GM19463 (cell line): ENCODE measurements at regions not wholly inside any gene's neighbourhood (a gene's known extent, or its start where the extent isn't known, plus 50 kb on each side); places are given as distances from the start of the nearest gene placed in this dataset.

ENCODE experiments used
- ATAC-seq: cut with Tn5 transposase; IDR thresholded peaks from one replicate; pipeline ENCODE4 v1.9.1; 2021; ENCODE audit warnings: mild to moderate bottlenecking, moderate library complexity; ENCODE audit not compliant: unreplicated experiment

DNA sequence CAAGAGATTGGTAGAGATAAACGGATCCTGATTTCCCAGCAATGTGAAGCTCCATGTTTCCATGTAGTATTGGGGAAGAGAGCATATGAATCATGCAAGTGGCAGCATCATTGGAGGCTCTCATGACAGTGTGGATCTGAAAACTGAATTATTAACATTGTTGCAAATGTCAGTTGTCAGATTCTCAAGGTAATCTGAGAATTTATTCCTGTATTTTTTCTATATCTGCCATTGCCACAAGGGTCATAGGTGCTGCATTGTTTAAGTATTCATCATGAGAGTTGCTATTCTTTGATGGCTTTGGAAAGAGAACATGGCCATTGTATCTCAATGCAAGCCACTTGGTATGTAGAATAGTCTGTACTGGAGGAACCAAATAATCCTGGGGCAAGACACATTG is 1217.0 kb upstream of the ZEB2 start:
- no peak for ATAC-seq

DNA sequence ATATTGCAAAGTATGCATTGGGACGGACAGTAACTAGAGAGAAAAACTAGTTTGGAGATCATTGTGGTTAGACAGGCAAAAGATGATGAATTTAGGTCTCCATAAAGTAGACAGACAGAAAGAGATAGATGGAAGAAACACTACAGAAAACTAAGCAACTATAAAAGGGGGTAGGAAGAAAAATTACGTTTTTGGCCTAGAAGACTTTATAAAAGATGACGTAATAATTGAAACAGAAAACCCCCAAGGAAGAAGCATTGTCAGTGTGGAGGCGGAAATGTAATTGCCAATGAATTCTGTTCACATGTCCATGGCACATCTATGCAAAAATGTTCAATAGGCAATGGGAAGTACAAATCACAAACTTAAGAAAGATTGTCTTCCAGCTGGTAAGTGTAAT is 1211.5 kb upstream of the ZEB2 start:
- no peak for ATAC-seq

DNA sequence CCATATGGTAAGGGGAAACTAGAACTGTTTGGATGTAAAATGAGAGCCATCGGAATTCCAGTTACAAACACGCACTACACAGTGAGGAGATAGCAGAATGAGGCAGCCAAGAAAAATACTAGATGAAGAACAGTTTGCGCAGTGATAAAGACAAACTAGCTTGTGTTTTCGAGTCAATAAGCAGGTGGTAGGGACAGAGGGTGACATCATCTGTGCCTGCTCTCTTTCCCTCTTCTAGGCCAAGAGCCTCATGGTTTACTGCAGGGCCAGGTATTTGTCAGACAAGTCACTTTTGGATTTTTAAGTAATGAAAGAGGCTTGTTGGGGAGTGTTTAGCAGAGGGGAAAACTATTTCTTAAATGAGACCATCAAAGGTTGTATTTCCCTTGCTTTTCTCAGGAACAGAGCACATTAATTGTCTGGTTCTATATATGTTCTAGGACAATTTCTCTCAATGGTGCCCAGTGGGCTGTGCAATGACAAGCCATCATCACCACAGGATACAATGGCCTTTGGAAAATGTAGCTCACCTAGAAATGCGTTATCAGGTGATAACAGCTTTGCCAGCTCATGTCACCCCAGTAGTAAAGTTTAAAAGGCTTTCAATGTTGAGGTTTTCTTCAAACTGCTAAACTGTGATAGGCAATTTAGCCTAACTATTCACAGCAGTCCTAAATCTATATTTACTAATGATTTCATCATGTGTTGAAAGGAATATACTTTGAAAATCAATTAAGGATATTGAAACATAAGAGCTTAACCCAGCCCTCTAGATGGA is 1210.3 kb upstream of the ZEB2 start:
- ATAC-seq = no peak

DNA sequence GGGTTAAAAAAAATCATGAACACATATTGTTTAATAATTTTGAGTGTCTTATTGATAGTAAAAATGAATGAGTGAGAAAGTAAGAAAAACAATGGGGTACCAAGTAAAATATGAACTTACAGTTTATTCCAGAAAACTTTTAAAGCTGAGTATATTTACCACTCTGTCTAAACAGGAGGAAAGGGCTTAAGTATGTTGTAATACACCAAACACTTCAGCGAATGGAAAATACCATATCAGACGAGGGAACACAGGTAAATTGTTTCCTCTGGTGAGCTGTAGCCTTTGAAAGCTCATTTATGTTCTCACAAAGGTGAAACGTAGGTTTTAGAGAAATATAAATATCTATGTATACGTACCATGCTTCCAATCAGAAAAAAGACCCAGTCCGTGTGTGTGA is 1209.6 kb upstream of the ZEB2 start:
- no peak for ATAC-seq

DNA sequence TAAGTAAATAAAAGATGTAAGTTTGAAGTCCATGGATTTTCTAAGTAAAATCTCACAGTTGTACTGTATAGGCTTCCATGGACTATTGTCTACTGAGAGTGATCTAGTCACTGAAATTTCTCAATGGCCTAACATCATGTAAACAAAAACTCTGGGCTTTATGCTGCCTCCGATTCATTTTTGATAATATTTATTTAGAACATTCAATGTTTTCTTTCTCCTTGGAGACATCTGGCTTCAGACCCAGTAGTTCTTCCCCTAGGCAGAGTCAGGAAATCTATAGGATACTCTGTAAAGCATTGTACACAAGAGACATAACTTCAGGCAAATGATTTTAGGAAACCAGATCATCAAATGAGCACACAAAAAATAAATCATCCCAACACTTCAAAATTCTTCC is 1208.6 kb upstream of the ZEB2 start:
- no peak for ATAC-seq

DNA sequence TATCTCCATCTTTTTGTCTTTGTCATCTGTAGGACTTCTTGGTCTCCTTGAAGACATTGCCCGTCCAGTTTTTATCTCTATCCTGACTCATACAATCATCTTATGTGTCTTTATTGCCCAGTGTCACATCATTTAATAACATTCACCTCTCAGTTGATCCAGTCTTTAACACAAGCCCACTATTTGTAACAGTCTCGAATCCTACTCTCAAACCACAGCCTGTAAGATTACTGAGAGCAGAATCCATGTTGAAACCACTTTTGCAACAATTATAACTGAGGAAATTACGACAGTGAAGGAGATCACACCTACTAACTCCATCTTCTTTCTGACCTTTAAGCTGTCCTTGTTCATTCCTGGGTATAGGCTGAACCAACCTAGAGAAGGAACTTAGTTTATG is 1206.0 kb upstream of the ZEB2 start:
- no peak for ATAC-seq

DNA sequence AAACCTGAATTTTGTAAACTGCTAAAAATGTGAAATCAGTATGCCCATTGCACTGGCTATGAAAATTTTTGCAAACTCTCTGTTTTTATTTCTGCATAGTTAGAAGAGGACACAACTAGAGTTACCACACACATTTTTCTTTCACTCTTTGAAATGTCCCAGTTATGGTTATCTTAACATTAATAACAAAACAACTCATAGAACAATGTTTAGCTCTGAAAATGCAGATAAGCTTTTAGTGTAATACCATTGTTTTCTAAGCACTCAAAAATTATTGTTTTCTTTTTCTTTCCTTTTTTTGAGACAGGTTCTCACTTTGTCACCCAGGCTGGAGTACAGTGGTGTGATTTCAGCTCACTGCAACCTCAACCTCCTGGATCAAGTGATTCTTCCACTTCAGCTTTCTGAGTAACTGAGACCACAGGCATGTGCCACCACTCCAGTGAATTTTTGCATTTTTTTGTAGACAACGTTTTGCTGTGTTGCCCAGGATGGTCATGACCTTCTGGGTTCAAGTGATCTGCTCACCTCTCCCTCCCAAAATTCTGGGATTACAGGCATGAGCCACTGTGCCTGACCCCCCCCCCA is 1204.5 kb upstream of the ZEB2 start:
- no peak for ATAC-seq

DNA sequence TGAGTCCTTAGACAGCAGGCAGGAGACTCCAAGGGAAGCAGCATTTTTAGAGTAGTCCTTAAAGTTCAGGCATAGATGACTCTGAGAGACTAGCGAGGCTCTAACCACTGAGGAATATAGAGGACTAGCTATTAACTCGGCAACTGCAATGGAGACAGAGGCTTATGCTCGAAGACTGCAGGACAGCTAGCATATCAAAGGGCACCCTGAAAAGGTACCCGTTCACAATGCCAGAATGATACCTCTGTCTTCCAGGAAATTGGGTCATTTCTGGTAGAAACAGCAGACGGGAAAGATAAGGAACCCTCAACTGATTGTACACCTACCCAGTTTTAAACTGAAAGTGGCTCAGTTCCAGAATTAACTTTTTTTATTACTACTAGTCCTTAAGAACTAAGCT is 1204.0 kb upstream of the ZEB2 start:
- no peak for ATAC-seq

DNA sequence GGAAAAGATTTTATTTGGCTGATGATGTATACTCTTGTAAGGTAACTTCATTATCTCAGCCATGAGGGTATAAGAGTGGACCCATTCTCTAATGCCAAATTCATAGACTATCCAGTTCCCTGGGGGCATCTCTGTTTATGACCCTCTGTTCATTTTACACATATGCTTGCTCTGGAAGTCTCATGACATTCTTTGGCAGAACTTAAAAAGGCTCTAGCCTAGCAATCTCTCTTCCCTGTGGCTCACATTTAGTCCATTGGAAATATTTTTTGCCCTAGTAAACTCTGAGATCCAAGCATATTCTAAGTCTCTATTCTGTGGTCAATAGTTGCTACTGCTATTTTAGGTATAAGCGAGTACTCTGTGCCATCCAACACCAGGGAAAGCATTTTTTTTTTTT is 1201.8 kb upstream of the ZEB2 start:
- no peak for ATAC-seq

DNA sequence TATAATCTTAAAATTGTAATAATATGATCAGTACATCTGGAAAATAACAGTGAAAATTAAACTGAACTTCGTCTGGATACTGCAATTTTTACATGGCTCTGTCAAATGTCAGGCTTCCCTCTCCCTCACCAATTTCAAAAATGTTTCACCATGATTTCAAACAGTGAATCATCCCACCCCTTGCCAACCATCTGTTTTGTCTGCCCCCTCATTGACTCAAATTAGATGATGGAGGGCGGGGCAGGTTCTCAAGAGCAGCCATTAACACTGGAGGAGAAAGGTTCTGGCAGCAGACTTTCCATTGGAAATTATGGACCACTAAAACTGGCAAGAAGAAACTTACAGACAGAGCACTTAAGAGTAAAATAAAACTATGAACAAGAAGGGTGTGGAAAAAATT is 1195.7 kb upstream of the ZEB2 start:
- ATAC-seq = no peak

DNA sequence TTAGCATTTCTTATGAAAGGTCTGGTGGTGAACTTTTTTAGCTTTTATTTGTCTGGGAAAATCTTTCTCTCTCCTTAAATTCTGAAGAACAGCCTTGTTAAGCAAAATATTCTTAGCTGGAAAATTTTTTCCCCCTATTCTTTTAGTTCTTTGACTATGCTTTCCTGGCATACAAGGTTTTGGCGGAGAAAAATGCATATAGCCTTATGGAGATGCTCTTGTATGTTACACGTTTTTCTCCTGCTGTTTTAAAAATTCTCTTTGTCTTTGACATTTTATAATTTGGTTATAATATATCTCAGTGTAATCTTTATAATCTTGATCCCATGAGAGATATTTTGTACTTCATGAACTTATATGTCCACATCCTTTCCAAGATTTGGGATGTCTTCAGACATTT is 1190.4 kb upstream of the ZEB2 start:
- ATAC-seq = no peak

DNA sequence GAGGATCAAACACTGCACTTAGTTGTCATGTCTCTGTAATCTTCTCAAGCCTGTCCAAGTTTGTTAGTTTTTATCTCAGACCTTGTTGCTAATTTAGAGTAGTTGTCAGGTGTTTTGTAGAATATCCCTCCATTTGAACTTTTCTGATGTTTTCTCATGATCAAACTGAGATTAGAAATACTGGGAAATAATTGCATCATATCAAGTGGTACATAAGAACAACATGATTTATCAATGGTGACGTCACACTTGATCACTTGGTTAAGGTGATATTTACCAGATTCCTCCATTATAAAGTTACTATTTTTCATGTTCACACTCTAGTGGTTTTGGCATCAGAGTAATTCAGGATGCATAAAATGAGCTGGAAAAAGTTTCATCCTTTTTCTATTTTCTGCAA is 1182.4 kb upstream of the ZEB2 start:
- ATAC-seq = no peak

DNA sequence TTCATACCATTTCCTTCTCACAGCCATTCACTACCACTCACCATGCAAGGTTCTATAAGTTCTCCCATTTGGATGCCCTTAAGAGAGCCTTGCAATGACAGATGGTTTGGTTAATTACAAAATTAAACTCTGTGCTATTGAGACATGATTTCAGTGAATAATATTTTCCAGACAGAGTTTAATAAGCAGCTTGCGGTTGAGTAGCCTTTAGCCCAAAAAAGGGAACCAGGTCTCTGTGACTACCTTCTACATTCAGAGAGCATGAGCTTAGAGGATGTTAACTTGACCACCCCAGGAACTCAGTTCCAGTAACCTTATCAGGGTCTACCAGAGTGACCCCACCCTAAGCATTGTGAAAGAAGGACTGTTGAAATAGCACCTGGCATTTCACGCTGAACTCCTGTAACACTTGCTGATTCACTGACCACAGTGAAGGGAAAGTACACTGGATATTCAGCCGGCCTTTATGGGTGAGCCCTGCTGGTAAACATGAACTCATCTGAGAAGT is 1173.1 kb upstream of the ZEB2 start:
- ATAC-seq = peak; percentile 90

DNA sequence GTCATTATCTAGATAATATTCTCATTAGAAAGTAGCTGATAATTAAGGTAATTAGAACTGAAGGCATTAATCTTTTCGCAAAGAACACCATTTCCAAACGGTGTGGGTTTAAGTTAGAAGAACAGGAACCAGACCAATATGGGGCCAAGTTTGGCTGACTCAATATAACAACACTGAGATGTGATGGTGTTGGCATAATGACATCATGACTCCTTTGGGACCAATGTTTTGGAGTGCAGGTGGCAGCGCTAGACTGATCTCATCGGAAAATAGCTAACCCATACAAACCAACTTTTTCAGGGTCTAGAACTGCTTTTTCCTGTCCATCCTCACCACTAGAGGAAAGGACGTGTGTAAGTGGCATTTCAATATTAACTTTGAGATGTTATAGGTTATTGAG is 1171.7 kb upstream of the ZEB2 start:
- no peak for ATAC-seq

DNA sequence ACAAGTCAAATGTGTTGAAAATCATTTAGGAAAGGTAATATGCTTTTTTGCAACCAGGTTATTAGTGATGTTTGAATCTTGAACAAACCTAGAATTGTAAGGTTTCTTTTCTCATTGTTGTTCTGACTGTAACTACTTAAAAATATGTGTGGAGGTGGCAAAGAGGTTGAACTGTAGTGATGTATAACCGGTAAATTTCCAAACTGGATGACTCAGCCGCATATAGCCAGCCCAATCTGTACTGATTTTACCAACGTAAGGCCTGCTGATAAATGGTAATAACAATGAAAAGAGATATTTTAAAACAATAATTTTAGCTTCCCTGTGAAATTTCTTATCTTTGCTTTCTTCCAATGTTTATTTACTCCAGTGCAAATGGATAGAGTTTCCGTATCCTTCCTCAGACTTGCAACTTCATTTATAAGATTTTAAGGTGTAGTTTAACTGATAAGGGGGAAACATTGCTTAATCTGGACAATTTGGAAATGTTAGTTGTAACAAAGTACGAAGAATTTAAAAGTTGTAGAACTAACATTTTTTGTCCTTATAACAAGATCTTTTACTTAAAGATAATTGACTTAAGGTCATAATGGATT is 1170.4 kb upstream of the ZEB2 start:
- no peak for ATAC-seq

DNA sequence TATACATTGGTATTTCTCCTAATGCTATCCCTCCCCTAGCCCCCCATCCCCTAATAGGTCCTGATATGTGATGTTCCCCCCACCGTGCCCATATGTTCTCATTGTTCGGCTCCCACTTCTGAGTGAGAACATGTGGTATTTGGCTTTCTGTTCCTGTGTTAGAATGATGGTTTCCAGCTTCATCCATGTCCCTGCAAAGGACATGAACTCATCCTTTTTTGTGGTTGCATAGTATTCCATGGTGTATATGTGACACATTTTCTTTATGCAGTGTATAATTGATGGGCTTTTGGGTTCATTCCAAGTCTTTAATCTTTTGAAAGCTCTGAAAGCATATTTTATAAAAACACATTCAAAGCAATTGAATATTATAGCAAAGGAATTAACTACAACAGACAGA is 1169.4 kb upstream of the ZEB2 start:
- no peak for ATAC-seq

DNA sequence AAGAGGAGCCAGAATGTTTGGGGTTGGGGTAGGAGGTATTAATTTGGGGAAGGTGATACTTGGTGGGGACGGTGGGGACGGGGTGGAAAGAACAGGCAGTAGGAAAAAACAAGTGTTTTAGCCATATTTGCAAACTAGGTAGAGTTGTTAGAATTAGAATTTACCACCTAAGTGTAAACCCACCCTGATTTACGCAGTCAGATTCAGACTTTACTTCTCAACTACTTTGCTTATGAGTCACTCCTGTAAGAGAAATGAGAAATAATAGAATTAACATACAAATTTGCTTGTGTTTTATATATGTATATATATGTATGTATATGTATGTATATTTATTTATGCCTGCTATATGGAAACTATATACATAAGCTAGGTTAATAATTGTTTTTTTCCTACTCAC is 1168.2 kb upstream of the ZEB2 start:
- peak; percentile 15 for ATAC-seq

DNA sequence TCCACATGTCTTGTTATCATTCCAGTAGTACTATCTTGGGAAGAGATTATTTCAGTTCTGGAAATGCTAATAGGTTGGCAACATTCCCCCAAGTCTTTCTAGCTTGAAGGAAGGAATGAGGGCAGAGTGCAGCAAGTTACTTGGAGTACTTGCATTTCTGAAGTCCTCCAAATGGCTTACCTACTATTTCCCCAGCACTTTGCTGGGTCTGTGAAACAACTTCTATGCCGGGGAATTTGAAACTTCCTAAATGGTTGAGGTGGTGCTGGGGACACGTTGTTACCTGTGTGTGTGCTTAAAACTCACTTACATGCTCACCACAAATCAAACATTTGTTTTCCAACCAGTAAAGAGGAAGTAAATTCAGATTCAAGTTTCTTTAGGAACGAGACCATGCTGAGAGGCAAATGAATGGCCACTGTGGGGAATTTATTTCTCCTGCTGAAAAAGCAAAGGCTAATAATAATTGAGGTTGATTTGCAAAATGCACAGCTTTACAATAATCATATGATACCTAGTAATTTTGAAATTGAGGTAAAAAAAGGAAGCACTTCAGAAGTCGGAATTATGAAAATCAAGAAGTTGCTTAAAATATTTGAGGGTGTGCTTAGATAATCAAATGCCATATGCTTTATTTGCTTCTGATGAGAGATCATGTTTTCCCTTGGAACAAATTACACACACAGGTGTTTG is 1167.7 kb upstream of the ZEB2 start:
- peak; percentile 32 for ATAC-seq

DNA sequence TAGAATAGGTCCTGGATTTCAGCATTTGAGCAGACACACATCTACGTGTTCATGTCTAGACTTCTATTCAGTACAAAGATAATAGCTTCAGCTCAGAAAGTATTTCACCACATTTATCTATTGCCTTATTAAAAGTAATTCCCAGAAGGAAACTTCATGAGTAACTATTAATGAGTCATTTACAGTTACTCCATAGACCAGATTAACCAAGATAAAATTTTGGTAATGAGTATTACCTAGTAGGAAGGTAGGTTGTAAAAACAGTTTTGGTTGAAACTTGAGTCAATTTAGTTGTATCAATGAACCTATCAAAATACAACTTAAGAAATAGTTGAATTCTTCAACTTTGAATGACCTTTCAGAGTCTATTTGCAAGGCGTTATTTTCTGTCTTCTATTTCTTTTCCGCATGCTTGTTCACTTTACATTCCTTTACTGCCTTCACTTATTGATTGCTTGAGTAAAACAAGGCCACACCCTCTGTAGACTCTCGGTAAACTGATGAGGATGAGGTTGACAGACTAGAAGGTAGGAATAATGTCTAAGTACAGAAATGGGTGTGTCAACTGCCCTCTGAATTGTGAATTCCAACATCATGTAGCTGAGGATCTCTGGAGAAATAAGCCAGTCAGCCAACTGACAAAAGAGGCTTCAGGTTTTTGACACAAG is 1165.6 kb upstream of the ZEB2 start:
- ATAC-seq = no peak

DNA sequence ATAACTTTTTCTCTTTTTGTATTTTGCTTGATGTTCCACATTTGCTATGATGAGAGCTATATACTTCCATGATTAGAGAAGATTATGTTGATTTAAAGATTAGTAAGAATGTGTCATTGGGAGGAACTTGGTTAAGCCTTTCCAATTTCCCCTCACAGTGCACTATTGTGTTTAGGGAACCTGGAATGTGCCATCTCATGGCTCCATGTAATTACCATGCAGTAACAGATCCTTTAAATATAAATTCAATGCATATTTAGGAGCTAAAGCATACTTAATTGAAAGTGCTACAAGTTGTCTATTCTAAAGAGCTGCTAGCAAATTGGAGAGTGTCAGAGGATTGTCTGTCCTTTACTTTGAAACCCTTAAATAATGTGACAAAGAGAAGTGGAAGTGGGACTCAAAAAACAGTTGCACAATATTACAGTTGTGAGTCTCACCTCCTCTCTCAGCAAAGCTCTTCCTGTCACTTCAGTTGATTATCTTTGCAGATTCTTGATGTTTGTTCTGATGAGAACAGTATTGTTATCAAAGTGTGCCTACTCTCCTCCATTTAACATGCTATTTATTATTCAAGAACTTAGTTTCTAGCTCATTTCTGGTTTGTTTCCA is 1162.7 kb upstream of the ZEB2 start:
- ATAC-seq = no peak

DNA sequence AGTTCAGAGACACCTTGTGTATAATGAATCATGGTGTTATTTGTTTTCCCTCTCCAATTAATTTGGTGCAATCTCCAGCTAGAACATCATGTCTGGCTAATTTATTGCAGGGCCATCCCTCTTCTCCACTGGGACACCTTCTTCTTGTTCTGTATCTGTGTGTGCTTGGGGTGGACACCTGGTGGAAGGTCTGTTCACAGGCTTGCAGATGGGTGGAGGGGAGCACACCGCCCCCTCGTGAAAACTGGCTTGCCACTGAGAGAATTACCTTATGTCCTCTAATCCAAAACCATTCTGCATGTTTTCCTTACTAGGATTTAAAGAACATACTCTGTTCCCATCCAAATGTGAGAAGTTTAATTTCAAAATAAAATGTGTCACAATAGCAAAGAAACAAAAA is 1160.4 kb upstream of the ZEB2 start:
- ATAC-seq = no peak
